ENCODE measurements at regions not wholly inside any gene's neighbourhood (a gene's known extent, or its start where the extent isn't known, plus 50 kb on each side); places are given as distances from the start of the nearest gene placed in this dataset.
A peak's percentile ranks its signal among the peaks of the same experiment; 100 is the strongest.

DNA sequence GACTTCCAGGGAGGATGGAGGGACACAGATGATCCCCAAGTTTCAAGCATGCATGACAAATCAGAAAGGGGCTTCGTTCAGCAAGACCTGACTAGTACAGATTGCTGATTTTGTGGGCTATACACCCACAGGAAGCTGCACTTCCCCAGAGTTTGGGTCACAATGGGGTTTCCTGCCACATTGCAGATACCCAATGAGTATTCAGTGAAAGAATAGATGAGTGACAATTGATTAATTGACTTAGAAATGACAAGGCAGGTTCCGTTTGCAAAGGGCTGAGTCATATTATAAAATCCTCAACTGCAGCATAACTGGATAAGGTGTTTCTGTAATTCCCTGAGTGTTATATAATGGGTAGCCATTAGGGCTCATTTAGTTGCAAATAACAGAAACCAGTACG, 146.6 kb upstream of the TBL1X start:
- no peak for DNase-seq

DNA sequence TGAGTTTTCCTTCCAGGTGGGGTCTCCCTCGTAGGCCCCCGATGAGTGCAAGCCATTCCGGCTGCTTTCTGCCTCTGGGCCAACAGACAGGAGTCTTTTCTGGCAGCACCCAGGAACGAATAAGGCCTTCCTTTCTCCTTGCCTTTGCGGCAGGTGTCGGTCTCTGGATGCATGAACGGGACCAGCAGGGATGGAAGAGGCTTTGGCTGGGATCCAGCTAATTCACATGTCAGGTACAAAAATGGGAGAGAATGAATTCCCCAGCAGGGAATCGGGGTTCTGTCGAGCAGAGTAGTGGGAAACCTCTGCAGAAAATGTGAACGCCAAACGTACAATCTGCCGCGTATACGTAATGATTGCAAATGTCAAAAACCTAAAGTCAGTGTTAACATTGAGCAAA, 146.1 kb upstream of the TBL1X start:
- DNase-seq = no peak

DNA sequence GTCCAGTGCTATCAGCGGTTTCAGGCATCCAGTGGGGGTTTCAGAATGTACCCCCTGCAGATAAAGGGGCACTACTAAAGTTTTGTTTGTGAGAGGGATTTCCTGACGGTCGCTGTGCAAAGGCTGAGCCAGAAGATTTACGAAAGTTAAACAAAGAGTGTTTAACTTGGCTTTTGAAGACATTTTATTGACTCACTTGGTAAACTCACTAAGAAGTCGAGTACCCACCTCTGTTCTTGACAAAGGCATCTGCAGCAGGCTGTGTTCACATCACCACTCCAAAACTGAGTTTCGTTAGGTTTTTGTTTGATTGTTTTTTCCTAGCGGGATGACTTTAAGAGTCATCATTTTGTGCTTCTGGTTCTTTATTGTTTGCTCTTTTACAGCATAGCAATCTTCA, 143.9 kb upstream of the TBL1X start:
- no peak for DNase-seq

DNA sequence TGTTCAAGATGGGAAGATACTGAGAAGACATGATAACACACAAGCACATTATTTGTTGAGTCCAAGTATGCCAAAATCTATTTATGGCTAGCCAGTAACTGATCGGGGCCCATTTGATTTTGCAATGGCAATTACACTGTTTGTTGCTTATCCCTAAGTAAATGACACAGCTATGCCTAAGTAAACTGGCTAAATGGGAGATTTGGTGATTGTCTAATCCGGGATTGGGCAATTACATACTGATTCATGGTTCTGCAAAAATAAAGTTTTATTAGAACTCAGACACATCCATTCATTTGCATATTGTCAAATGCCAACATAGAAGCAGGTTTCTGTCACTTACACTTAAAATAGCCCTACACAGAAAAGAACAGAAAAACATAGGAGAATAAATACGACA, 140.2 kb upstream of the TBL1X start:
- no peak for DNase-seq

DNA sequence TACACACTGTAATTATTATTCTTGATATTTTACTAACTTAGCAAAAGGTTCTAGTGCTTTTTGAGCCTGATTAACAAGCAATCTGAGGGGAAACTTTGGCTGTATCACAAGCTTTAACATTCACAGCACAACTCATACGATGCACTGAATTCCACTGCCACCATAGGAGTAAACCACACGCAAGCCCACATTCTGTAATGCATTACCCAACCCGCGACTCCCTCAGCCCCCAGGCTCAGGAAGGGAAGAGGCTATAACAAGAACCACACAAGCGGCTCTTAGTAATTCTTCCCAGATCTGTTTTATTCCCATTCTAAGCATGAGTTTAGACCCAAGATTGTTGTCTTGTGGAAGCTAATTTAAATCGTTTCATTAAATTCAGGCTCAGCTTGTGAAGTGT, 138.5 kb upstream of the TBL1X start:
- DNase-seq = no peak

DNA sequence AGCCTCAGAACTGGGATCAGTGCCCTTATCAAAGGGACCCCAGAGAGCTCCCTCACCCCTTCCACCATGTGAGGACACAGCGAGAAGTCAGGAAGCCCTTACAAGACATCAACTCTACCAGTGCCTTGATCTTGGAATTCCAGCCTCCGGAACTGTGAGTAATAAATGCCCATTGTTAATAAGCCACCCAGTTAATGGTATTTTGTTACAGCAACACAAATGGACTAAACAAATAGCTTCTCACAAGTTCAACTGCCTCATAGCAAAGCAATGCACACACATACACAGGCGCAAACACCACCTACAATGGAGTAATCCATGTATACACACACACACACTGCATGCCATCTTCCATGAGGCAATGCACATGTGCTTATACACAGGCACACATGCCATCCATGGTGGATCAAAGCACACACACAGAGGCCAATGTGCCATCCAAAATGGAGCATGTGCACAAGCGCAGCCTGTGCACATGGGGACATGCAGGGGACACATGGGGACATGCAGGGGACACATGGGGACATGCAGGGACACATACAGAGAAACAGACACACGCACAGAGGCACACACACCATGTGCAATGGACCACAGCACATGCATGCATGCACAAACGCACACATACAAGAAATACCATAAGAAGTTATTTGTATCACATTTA, 137.6 kb upstream of the TBL1X start:
- no peak for DNase-seq

DNA sequence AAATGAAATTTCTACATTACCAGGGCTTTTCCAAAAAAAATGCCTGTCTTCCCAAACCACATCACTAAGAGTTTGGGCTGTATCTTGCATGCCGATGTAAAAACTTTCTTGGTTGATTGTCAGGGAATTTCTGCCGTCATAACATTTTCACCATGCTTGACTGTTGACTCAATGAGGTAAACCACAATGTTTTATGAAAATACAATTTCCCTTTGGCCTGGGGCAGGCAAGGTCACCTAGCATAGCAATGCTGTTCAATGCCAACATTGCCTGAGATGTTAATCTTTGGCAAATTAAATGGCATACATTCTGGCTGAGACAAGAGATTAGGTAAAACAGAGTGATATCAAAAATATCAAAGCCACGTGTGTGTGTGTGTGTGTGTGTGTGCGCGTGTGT, 137.1 kb upstream of the TBL1X start:
- no peak for DNase-seq

DNA sequence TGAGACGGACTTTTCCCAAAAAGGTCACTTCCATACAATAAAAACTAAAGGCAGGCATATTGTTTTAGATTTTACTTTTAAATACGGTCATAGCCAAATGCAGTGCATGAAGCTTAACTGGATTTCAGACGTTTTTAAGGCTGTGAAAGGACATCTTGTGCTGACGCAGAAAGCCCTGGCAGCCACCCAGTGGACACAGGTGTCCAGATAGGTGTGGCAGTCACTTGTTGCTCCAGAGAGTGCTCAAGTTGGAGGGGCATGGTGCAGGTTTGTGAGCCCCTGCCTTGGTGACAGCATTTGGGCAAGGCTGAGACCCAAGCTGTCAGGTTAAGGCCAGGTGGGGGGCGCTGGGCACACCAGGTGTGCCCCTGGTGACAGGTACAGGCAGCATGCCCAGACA, 135.8 kb upstream of the TBL1X start:
- DNase-seq = no peak

DNA sequence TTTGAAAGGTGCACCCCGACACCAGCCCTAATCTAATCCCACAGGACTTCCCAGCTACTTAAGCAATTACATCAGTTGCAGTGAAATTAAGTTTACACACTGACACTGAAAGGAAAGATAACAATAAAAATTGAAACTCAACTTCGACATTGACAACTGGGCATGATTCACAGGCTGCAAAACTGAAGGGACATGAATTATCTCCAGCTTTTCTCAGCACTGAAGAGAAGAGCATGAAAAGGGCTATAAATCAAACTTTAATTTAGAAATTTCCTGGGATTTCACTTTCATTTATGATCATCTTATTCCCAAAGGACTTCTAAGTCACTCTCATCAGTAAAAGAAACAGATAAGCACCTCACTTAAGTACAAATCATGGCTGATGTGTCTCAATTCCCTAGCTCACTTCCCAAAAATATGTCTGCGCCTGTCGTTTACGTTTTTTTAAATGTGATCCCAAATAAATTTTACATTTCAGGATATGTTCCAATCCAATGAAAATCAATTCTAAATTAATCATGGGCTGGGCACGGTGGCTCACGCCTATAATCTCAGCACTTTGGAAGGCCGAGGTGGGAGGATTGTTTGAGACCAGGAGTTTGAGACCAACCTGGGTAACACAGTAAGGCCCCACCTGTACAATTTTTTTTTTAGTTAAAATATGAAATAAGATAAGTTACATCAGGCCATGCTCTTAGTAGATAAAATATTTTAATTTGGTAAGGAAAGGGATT, 134.4 kb upstream of the TBL1X start:
- no peak for DNase-seq

DNA sequence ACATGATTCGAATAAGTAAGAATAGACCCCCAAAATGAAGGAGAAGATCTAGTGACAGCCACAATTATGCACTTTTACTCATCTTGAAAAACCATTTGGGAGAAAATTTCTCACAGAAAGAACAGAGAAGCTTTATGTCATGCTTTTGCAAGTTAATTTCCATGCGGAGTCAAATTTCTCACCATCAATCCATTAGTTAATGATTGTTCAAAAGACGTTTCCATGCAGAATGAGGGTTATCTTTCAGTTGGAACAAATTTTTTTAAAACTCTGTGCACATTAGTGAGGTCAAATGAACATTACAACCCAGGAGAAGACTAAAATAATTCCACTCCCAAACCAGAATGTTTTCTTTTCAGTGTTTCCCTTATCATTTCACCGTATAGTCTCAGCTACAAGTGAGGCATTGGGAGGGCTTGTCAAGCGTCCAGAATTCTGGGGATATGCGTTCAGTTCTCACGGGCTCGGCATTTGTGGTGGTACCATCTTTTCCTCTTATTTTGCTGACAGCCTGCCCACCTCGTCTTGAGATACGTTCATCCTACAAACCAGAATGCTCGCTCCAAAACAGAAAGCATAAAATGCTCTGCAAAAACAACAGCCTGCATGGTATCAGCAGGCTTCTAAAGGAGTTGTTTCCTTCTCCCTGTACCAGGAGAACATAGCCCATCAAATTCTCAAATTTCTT, 130.8 kb upstream of the TBL1X start:
- no peak for DNase-seq

DNA sequence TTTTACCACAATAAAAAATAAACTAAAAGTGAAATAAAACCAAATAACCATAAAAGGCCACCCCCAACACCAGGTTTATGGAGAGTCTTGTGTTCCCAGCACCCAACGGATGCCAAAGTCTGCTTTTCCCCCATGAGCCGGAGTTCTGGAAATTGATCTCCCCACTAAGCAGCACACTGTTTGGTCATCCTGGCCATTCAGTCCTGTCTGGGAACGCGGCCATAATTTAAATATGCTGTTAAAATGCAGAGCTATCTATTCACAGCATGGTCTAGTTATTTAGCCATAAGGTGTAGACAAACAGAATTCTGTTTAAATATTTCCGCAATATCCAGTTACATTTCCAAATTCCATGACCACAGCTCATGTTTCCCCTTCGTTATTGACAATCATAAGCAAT, 129.6 kb upstream of the TBL1X start:
- no peak for DNase-seq

DNA sequence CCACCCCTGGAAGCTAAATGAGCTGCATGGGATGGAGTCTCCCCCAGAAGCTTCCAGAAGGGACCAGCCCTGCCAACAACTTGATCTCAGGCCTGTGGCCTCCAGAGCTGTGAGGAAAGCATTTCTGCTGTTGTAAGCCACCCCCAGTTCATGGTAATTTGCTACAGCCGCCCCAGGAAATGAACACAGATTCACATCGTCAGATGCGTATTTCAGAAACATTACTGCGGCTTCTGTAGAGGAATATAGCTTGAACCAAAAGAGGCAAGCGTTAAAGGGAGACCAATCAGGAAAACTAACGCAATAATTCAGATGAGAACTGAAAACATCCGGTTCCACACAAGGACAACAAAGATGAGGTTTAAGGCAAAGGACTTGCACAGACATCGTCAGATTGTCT, 128.4 kb upstream of the TBL1X start:
- no peak for DNase-seq

DNA sequence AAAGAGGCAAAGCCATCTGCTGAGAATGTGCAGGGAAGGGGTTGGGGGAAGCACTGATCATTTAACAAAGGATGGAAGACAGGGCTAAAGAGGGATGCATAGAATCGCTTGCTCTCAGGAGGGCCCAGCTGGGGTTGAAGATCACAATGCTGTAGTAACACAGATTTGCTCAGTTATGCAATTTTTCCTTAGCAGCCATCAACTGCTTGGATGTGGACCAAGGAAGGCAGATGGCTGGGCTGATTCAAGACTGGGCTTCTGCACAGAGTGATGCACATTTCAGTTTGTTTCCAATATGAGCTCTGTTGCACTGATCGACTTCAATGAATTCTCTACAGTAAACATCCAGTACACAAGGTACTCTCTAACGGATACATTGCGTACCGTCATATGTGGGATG, 127.8 kb upstream of the TBL1X start:
- no peak for DNase-seq

DNA sequence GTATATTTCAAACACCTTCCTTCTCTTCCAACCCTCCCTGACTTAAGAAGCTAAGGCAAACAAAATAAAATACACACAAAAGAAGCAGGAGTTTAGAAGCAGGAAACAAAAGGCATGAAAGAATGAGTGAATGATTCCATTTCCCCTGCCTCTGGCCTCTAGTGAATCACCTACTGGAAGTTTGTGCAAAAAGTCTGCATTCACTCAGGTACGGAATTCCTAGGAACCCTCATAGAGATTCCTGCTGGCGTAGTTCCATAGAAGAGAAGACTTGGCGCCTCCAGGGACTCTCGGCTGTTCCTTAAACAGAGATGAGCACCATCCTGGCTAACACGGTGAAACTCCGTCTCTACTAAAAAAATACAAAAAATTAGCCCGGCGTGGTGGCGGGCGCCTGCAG, 125.9 kb upstream of the TBL1X start:
- DNase-seq = no peak

DNA sequence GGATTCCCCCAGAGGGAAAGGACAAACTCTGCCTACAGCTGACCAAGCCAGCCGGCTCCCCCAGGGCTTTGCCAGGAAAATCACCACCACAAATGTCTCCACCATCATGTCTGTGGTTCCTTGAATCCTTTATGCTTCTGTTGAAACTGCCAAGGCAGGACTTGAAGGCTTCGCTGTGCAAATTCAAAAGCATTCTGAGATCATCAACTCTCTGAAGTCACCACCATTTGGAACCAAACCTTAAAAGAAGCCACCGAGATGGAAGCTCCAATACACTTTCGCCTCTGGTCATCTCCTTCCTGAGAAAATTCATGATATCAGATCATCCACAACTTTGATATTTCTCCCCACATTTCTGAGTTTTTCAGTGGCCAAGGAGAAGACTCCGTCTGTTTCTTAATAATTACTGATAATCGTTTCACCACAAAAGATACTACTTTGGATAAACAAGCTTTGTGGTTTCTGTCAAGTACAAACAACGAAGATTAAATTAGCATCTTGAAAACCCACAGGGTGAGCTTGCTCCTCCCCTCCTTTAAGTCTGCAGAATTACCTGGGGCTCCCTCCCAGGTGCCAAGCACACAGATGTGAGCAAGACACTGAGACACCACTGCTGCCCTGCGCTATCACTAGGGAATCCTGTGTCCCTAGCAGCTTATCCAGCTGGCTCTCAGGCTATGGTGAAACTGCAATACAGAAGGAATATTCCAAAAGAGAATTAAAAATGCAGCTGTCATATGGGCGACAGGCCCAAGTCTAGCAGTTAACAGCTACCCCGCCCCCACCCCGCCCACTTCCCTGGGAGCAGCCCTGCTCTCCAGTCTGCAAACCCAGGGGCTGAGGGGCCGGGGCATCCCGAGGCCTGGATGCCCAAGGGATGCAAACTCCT, 125.0 kb upstream of the TBL1X start:
- no peak for DNase-seq

DNA sequence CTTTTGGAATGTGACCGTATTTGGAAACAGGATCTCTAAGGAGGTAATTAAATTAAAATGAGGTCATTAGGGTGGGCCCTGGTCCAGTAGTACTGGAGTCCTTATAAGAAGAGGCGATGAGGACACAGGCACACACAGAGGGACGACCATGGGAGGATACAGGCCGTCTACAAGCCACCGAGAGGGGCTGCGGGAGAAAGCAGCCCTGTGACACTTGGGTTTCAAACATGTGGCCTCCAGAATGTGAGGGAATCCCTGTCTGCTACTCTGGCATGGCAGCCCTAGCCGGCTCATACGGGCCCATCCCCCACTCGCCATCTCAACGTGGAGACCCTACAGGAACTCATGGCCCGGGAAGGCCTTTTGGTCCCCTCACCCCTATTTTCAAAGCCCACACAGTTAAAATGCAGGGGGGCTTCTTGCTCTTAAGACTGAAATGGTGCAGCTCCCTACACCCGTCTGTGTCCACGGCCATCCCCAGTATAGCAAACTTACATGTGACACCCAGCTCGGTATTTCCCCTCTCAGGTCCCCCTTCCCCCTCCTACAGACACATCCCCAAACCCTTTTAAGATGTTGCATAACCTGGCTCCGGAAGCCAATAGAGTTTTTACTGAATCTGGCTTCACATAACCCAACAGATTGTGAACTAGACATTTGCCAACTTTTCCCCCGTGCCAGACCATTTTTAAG, 124.1 kb upstream of the TBL1X start:
- no peak for DNase-seq

DNA sequence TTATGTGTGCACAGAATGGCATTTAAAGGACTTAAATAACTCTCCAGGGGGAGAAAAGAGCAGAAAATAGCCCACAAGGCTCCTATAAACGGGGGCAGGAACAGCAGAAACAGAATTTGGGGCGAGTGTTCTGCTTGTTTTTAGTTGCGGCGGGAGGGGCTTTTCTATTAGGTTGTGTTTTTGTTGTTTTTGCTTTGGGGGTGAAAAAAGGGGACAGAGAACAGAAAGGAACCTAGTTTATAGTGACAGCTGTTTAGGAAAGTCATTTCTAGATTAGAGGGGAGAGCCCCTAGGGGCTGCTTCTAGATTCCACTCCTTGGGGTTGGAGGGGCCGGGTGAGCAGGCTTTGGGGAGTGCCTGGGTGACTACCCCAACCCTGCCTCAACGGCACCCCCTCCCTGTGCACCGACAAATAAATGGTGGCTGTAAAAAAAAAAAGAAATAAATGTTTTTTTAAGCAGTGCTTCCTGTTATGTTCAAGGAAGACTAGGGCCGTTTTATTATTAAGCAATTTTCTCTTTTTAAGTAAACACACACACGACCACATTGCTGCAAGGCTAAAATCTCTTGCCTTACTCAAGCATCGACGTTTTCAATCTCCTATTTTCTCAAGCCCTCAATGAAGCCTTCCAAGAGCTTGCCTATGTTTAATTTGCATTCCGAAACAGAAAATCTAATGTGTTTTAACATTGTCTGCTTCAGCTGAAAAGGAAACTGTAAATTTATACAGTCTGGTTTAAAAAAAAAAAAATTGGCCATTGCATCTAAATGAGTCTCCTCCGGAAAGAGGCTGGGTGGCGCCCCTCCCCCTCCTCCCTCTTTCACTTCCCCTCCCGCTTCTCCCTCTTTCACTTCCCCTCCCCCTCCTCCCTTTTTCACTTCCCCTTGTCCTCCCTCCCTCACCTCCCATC, 123.3 kb upstream of the TBL1X start:
- no peak for DNase-seq

DNA sequence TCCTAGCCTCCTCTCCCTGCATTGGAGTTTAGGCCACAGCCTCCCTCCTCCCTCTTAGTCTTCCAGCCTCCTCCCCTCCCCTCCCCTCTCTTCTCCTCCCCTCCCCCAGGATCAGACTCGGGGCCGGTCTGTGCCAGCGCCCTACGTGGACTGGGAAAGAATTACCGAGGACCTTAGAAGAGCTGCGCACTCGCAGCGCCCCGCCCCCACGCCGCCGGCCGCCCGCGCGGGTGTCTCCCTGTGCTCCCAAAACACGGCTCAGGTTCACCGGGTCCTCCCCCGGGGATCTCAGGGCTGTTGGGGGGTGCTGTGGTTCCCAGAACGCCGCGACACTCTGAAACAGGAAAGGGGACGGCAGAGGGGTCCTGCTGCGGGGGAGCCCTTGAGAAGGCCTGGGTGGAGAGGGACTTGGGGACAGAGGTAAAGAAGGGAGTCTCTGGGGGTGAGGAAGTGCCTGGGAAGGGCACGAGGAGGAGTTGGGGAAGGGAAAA, 122.3 kb upstream of the TBL1X start:
- peak; percentile 6 for DNase-seq

DNA sequence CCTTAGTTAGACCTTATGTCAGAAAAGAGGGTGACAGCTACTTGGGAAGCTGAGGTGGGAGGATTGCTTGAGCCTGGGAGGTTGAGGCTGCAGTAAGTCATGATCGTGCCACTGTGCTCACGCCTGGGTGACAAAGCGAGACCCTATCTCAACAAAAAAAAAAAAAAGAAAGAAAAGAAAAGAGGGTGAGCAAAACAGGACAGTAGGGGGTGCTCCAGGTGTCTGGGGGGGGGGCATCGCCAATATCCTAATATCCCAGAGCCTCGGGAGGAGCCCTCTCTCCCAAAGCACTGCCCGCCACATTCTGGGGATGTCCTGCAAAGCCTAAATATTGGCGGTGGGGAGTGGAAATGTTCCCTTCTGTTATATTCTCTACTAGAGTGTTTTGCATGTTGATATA, 120.9 kb upstream of the TBL1X start:
- no peak for DNase-seq

DNA sequence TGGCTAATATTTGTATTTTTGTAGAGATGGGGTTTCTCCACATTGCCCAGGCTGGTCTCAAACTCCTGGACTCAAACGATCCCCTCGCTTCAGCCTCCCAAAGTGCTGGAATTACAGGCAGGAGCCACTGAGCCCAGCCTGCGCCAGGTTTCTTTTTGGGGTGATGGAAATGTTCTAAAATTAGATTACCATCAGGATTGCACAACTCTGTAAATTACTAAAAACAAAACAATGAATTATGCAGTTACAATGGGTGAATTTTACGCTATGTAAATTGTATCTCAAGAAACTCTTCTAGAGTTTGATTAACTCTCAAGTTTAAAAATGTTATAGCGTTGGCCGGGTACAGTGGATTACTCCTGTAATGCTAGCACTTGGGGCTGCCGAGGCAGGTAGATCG, 118.9 kb upstream of the TBL1X start:
- DNase-seq = no peak
